T-helper 17 cell (primary cell): ENCODE measurements at regions not wholly inside any gene's neighbourhood (a gene's known extent, or its start where the extent isn't known, plus 50 kb on each side); places are given as distances from the start of the nearest gene placed in this dataset.

Source experiments
- ATAC-seq: fragments of 150-1000 bp; cut with Tn5 transposase; 2 replicates; pipeline ENCODE4 v1.10.0; 2021; ENCODE audit warnings: mild to moderate bottlenecking, moderate library complexity
- DNase-seq, 3 donors: peaks; one replicate each; pipeline versions ENCODE4 v3.0.0 to v3.0.0-alpha.2; 2020 to 2021
- H3K9me3 ChIP-seq: one replicate; pipeline ENCODE4 v1.7.0; 2013; ENCODE audit warnings: low read length, mild to moderate bottlenecking; ENCODE audit not compliant: control insufficient read depth, poor library complexity, severe bottlenecking
- H3K27ac Mint-ChIP-seq: one replicate; pipeline ENCODE4 v1.8.0; 2022; ENCODE audit warnings: mild to moderate bottlenecking, moderate library complexity, mixed read lengths
- H3K27me3 Mint-ChIP-seq: one replicate; pipeline ENCODE4 v1.8.0; 2022; ENCODE audit warnings: mixed read lengths
- H3K36me3 Mint-ChIP-seq: one replicate; pipeline ENCODE4 v1.8.0; 2022; ENCODE audit warnings: low read depth, mixed read lengths
- H3K4me1 Mint-ChIP-seq: one replicate; pipeline ENCODE4 v1.8.0; 2022; ENCODE audit warnings: mild to moderate bottlenecking, mixed read lengths
- H3K4me3 Mint-ChIP-seq: one replicate; pipeline ENCODE4 v1.8.0; 2022; ENCODE audit warnings: mild to moderate bottlenecking, moderate library complexity, mixed read lengths

GRCh38 chr17:36885771-36886377, 51.4 kb upstream of the LHX1 start:
- no peak overlapping the region for H3K27ac Mint-ChIP-seq
- H3K36me3 Mint-ChIP-seq: peaks cover 2% of the 10 kb centered on the region
- DNase-seq: no peak
- no peaks in the 10 kb centered on the region for H3K9me3 ChIP-seq
- H3K4me1 Mint-ChIP-seq: peaks cover 3% of the 10 kb centered on the region
- H3K4me3 Mint-ChIP-seq: no peak overlapping the region
- H3K27me3 Mint-ChIP-seq: peaks cover 38% of the 10 kb centered on the region
- ATAC-seq: no peak
